GM12892 (cell line): ENCODE measurements at regions not wholly inside any gene's neighbourhood (a gene's known extent, or its start where the extent isn't known, plus 50 kb on each side); places are given as distances from the start of the nearest gene placed in this dataset.

Experiments used
- POLR2A ChIP-seq: IDR thresholded peaks from 2 replicates; pipeline ENCODE4 v1.6.1; 2011; ENCODE audit warnings: low read depth, low read length, control low read depth
- POLR2AphosphoS5 ChIP-seq: IDR thresholded peaks from 2 replicates; pipeline ENCODE4 v1.6.1; 2011; ENCODE audit warnings: low read depth, low read length, control low read depth

- no peak for TF ChIP-seq POLR2A
- TF ChIP-seq POLR2AphosphoS5: no peak
Observed at GRCh38 chr1:72942008-72942407, 659.7 kb upstream of the NEGR1 start.
